ENCODE measurements at regions not wholly inside any gene's neighbourhood (a gene's known extent, or its start where the extent isn't known, plus 50 kb on each side); places are given as distances from the start of the nearest gene placed in this dataset.

DNA sequence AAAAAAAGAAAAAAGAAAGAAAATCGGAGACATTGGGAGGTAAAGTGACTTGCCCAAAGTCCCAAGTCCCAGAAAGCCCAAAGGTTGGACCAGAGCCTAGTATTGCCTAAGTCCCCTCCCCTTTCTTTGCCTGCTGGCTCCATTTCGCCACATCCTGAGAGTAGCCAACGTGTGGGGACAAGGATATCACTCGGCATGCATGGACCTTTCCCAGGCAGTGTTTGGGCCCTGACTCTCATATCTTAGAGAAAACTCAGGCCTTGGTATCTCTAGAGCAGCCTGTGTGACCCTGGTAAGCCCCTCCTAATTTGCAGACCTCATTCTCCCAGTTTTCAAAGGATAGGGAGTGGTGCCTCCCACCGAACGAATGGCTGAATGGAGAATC lies 294.2 kb upstream of the ZMIZ1 start:
- DNase-seq (ENCODE audit: low read depth in 1 of 2, low spot score in 1 of 2): no peak

DNA sequence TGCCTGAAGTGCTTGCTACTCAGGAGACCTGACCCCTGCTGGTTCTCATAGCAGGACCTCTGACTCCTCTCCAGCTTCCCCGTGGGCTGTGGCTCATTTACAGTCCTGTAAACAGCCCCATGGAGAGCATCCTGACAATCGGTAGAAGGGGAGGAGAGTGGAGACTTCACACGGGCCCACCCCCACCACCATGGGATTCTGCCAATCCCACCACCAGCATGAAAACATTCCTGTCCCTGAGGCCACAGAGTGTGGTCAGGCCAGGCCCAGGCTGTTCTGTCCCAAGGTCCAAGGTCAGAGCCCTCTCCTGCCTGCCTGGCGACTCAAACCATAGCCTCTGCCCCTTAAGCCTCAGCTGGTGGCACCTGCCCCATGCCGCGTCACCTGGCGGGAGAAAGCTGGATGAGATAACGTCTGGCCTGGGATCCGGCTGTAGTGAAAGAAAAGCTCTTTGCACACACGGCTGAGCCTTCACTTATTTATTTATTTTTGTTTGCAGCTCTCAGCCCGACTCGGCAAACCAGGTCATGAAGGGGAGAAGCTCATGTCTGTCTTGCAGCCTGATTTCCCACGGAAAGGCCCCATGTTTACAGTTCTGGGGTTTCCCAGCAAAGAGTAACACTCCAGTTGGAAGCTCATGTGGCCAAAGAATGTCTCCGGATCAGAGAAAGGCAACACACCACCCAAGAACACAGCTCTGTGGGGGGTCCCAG lies 293.6 kb upstream of the ZMIZ1 start:
- no peak for DNase-seq (ENCODE audit: low read depth in 1 of 2, low spot score in 1 of 2)

DNA sequence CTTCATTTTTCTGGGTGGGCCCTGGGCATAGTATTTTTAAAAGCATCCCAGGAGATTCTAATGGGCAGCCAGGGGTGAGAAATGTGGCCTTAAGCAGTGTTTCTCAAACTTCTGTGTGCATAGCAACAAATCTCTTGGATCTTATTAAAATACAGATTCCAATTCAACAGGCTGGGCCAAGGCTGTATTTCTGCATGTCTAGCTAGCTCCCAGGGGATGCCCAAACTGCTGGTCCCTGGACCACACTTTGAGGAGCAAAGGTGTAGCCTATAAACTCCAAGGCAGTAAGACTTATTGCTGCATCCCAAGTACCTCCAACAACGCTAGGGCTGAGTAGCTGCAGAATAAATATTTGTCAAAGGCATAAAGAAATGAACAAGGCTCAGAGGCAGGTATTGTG lies 292.9 kb upstream of the ZMIZ1 start:
- no peak for DNase-seq (ENCODE audit: low read depth in 1 of 2, low spot score in 1 of 2)

DNA sequence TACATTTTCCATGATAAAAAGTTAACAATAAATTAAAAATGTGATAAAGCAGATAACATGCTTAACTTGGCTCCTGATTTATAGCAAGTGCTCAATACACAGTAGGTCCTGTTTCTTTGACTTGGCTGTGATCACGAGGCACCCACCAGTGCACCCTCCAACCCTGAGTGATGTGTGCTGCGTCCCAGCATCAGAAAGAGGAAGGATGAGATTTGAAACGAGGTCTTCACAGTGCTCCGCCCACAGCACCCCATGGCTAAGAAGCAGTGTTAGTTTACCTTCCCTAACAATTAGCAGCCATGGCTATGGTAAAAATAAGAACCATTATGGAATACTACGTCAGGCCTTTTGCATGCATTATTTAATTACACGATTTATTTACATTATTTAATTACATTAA lies 292.0 kb upstream of the ZMIZ1 start:
- no peak for DNase-seq (ENCODE audit: low read depth in 1 of 2, low spot score in 1 of 2)

DNA sequence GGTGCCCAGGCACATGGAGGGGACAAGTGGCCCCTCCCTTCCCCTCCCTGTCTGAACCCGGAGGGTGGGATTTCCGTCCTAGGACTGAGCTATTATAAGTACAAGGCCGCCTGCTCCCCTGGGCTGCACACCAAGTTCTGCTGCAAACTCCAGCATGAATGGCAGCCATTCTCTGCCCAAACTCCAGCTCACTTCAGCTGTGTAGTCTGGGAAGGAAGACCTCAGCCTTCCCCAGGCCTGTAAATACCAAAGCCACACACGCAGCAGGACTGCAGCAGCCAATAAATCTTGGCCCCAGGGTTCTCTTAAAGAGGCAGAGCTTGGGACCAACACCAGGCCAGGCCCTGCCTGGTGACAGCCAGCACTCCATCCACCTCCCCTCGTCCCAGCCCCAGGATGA lies 291.3 kb upstream of the ZMIZ1 start:
- DNase-seq (ENCODE audit: low read depth in 1 of 2, low spot score in 1 of 2): no peak

DNA sequence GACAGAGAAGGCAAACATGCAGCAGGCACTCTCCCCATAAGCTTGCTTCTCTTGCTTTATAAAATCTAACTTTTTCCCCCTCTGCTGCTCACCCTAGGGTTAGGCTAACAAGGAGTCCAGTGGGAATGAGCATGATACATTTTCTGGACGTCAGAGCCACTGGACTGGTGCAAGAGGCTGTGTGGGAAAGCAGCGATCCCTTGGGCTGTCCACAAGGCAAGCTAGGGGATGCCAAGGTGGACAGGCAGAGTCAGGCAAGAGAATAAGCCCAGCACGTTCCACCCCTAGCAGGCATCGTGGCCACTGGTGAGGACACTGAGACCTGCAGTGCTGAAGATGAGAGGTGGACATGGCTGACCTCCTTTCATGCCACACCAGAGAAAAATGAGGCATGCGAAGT lies 290.9 kb upstream of the ZMIZ1 start:
- DNase-seq (ENCODE audit: low read depth in 1 of 2, low spot score in 1 of 2): no peak

DNA sequence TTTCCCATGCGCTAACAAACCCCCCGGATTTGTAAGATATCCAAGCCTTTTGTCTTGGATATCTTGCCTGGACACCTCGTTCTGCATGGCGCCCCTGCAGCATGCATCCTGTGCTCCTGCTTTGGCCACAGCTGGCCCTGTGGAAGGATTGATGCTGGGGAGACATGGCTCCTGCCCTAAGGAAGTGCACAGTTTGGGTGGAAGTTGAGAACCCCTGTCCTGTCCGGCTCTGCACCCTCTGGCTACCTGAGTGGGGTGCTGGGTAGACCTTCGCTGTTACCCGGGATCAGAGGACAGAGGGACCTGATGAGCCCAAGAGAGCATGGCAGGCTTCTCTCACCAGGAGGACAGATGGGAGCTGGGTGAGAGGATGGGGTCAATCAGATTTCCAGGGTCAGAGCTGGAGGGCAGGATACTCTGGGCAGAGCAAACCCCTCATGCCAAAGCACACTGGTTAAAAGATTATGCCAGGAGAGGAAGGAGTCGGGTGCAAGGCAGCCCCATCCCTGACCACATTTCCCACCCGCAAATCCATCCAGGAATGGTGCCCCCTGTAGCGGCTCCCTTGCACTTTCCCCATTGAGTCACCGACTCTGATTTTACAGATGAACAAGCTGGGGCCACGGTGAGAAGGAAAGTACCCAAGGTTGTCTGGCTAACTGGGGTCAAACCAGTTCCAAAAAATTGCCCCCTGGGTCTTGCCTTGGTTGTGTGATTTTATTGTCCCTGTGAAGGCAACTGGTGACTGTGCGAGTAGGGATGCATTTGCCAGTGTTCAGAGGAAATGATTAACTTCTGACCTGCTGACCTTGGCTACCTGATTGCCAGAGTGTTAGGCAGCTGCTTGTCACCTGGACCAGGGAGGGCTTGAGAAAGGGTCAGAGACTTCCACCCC lies 290.1 kb upstream of the ZMIZ1 start:
- no peak for DNase-seq (ENCODE audit: low read depth in 1 of 2, low spot score in 1 of 2)

DNA sequence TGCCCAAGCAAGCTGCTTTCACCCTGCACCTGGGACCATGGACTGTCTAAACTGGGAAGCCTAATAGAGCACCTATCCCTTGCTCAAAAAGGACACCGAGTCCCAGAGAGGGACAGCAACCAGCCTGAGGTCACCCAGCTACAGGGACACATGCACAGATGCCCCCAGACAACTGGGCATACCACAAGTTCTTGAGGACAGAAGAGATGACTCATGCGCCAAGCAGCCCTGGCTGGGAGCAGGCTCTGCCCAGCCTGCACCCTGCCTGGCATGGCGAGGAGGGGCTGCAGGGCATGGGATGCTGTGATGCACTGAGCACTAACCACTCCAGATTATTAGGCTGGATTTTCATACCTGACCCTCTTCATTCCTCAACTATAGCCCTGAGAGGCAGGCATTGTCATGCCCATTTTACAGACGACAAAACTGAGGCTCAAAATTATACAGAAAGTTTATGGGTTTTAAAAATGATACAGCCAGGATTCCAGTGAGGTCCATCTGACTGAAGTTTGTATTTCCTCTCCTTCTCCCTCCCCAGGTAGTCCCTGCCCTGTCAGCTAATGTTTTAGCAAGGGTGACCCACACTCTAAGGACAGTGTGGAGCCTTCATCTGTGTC lies 289.3 kb upstream of the ZMIZ1 start:
- no peak for DNase-seq (ENCODE audit: low read depth in 1 of 2, low spot score in 1 of 2)

DNA sequence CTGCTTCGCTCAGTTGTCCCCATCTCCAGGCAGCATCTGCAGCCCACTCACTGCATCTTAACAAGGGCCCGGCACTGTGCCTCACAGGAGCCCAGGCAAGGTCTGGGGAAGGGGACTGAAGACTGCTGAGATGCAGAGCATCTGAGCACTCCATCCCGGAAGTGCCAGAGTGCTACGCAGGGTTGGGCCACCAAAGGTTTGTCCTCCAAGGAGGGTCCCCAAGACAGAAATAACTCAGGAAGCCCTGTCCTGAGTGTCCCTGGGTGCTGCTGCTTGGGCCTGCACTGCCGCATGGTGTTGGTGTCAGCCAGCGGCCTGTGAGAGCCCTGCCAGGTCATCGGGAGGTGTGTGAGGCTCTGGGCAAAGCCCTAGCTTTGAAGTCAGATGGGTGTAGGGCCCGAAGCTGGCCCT lies 288.2 kb upstream of the ZMIZ1 start:
- DNase-seq (ENCODE audit: low read depth in 1 of 2, low spot score in 1 of 2): no peak

DNA sequence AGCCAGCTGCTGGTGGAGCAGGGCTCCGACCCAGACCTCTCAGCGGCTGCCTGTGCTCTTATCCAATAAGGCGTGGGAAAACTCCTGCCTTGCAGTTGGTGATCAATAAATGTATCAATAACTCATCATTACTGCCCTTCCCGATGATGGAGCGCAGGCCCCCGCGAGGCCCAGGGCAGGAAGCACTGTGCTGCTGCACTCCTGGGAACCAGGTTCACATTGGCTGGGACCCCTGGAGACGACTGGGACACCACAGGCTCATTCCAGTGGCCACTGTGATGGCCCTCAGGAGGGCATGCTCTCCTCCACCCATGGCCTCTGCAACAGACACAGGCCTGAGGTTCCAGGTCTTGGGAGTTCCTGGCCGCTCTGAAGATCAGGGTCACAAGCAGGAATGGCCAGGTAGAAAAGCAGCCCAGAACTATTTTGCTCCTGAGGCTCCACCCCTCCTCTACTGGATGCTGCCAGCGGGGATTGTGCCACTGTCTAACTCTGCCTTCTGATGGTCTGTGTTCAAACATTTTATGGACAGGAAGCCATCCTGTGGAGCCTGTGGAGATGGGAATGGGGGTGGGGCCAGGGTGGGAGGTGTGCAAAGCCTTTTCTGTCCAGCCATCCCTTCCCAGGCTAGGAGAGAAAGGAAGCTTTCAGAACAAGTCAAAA lies 287.4 kb upstream of the ZMIZ1 start:
- DNase-seq (ENCODE audit: low read depth in 1 of 2, low spot score in 1 of 2): no peak

DNA sequence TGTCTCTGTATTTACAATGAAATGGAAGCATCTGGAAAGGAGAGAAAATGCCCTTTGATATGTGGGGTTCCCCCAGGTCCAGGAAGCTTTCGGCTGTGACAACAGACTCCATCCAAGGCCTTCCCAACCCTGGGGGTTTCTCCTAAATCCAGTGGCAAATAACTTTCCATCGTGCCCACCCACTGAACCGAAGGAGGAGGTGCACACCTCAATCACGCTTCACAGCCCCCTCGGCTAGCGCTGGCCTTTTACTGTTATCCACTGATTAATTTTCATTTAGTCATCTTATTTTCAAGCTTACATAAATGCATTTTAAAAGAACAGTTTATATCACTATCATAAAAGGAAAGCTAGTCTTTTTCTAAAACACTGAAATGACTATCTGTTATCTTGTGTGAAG lies 286.8 kb upstream of the ZMIZ1 start:
- DNase-seq (ENCODE audit: low read depth in 1 of 2, low spot score in 1 of 2): no peak

DNA sequence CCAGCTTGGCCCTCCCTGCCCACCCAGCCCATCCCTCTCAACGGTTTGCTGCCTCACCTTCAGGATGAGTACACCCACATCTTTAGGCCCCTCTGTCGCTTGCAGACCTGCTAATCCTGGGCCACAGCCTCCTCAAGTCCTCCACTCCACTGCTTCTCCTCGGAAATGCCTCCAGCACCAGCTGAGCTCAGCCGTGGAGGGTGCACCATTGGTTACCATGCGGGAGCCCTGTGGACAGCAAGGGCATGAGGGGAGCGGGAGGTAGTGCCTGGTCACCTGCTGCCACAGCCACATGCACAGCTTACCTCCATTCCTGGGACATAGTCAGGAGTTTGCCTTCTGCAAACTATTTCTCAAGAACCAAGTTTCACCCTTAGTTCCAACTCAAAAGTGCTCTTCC lies 286.3 kb upstream of the ZMIZ1 start:
- no peak for DNase-seq (ENCODE audit: low read depth in 1 of 2, low spot score in 1 of 2)

DNA sequence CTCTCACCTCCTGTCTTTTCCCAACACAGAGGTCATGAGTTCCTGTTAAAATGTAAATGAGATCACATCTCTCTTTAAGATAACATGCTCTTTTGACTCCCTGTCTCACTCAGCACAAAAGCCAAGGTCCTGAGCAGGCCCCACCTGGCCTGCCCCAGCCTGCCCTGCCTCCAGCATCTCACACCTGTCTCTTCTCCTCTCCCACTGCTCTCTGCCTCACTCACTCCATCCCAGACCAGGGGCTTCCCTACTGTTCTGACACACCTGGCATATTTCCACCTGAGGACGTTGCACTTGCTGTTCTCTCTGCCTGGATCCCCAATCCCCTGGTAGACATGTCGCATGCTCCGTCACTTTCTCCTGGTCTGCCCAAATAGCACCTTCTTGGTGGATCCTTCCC lies 285.0 kb upstream of the ZMIZ1 start:
- no peak for DNase-seq (ENCODE audit: low read depth in 1 of 2, low spot score in 1 of 2)

DNA sequence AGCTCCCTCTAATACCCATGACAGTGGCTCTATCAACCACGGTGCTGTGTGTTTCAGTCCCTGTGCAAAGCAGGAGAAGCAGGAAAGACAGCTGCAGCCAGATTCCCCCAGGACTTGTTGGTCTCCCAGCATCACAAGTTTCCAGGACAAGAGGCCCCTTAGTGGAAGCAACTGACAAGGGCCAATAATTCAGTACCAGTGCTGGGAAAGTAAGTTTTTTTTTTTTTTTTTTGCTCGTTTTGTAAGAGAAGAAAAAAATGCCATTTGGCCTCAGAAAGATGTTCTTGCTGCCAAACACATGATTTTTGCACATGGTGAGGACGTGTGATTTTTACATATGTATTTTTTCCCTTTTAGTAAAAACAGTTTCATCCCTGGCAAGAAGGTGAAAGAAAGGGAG lies 284.2 kb upstream of the ZMIZ1 start:
- no peak for DNase-seq (ENCODE audit: low read depth in 1 of 2, low spot score in 1 of 2)

DNA sequence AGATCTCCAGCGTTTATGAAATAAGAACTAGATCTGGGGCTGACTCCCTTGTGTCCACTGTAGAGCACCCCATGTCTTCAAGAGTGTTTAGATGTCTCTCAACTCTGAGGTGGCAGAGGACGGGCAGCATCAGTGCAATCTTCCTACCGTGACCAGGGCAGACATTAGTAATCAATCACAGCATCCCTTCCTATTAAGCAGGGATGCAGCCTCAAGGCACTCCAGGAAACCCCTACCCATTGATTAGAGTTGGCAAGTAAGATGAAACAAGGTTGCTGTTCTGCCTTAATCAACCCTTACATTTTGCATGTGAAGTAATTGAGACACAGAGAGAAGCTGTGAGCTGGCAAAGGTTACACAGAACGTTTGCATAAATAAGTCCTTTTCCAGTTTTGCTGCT lies 283.7 kb upstream of the ZMIZ1 start:
- DNase-seq (ENCODE audit: low read depth in 1 of 2, low spot score in 1 of 2): no peak

DNA sequence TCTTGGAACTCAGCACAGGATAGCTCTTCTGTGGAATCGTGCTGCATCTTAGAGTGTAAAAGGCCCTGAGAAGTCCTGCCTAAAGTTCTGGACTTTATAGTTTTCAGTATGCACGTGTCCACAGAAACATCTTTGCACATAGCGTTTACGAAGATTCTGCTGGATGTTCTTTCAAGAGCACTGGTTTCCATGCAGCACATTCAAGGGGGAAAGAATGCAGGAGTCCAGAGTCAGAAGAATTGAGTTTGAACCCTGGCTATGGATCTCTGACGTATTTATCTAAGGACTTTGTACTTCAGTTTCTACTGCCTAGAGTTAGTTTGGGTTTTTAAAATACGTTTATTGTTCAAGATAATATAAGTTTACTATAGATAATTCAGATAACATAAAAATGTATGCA lies 282.8 kb upstream of the ZMIZ1 start:
- no peak for DNase-seq (ENCODE audit: low read depth in 1 of 2, low spot score in 1 of 2)

DNA sequence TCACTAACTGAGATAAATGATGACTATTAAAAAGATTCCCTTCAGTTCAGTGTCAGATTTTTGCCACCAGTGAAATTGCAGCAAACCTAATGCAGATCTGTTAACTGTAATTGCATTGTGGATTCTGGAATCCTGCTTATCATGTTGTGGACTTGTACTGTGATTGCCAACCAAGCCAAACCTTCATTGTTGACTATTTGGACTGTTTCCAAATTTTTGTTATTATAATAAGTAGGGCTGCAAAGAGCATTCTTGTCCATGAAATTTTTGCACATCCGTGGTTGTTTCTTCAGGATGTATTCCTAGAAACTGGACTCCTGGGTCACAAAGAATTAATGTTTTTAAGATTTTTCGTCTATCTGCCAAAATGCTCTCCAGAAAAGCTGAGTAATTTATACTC lies 281.6 kb upstream of the ZMIZ1 start:
- no peak for DNase-seq (ENCODE audit: low read depth in 1 of 2, low spot score in 1 of 2)

DNA sequence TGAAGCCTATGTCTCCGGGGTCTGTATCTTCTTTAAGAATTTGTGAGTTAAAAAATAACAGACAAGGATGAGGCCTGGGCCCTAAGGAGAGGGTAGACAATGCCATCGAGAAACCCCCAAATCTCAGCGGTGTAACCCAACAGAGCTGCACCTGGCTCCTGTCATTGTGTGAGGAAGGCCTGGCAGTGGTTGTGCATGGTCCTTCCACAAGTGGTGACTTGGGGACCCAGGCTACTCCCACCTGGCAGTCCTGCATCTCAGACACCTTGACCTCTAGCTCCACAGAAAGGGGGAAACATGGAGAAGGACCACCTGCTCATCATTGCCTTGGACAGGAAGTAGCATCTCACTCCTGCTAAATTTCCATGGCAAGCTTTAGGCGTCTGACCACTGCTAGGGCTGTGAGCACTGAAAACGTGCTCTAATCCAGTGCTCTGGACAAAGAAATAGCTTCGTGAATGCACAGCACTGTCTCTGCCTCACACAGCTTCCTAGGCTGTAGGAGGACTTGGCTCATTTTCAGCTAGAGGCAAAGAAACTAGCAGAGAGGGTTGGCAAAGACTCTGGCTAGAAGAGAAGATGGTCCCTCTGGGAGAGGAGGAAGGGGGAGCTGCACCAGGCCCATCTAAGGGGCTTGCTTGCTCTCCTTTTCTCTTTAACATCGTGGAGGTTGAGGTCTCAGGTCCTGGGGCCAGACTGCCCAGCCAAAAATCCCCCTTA lies 273.9 kb upstream of the ZMIZ1 start:
- DNase-seq (ENCODE audit: low read depth in 1 of 2, low spot score in 1 of 2): no peak

DNA sequence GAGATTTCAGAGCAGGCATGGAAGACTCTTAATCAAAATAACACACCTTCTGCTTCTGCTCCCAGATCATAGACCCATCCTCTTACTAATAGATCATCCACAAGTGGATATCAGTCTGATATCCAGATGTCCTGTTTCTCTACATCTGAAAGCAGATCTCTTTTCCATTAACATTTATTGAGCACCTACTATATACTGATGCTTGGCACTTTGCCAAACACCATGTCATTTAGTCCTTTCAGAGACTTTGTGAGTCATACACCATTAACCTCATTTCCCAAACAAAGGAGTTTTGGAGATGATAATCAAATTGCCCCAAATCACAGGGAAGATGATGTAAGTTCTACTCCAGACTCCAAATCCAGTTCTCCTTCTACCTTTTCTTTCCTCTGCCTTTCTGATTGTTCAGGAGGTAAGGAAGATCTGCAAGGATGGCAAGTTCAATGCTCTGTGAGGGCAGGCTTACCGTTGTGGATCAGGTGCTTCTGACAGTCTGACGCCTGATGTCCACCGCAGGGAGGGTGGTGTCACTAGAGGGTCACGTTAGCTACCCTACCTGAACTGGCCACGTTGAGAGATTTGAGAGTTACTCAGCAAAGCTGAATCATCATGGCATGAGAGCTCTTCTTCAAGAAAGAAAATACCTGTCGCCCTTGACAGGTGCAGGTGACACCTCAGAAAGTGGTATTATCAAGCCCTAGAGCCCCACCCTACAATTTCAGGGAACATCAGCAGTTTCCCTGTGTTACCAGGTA lies 269.6 kb upstream of the ZMIZ1 start:
- DNase-seq (ENCODE audit: low read depth in 1 of 2, low spot score in 1 of 2): no peak

DNA sequence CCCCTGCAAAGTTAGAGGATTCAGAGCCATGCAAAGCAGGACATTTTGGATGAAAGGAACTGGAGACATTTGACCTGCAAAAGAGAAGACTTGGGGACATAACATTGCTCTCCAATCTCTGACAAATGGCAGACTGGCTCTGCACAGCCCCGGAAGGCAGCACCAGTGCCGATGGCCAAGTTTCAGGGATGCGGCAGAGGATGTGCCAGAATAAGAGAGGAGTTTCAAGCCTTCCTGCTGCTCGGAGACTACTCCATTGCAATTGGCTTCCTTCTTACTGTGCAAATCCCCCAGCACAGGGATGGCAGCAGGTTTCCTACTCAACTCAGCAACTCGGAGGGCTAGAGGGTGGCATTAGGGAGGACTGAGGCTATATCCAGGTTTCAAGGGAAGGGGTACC lies 268.8 kb upstream of the ZMIZ1 start:
- no peak for DNase-seq (ENCODE audit: low read depth in 1 of 2, low spot score in 1 of 2)

Data from activated T-helper 1 cell treated with anti-CD3 and anti-CD28 coated beads, Interleukin-2, amount 50 U/mL, for 16 hours (primary cell).